ENCODE measurements at regions not wholly inside any gene's neighbourhood (a gene's known extent, or its start where the extent isn't known, plus 50 kb on each side); places are given as distances from the start of the nearest gene placed in this dataset.

GRCh38 chr7:53087274-53087673 lies 51.8 kb downstream of the POM121L12 start:
- WGBS (ENCODE audit: insufficient coverage, low coverage, missing lambda C conversion rate), result 6% methylated on average over 13 of the region's 17 CpGs
- in situ Hi-C loops (cut with MboI), result no loop called here

More at GRCh38 chr7:53087274-53087673, 51.8 kb downstream of the POM121L12 start:
- no TSS peak for BruUV-seq (replicated peaks)
- ATAC-seq, result no peak
- ChIA-PET POLR2A (no interaction called here), CTCF (ENCODE audit: low intra/inter-chr PET ratio) (no interaction called here)
- Histone ChIP-seq H3K4me1 (replicated peaks in 1 of 2; ENCODE audit: control insufficient read depth in 2 of 2, insufficient read depth in 2 of 2, low read length in 2 of 2) (no peaks in the 10 kb centered on the region), H4K20me1 (replicated peaks; ENCODE audit: control insufficient read depth, insufficient read depth, low read length) (no peaks in the 10 kb centered on the region), H3K36me3 (ENCODE audit: control insufficient read depth, insufficient read depth, low read length) (no peaks in the 10 kb centered on the region), H2AFZ (ENCODE audit: low read depth, low read length) (no peak overlapping the region), H3K4me2 (ENCODE audit: insufficient read depth, low read length) (no peak overlapping the region), H3K27me3 (ENCODE audit: control insufficient read depth in 2 of 2, insufficient read depth in 2 of 2, low read length in 2 of 2) (no peaks in the 10 kb centered on the region), H3K4me3 (no peak overlapping the region), H3K27ac (ENCODE audit: extremely low read depth, low read depth, low read length) (no peak overlapping the region), H3K79me2 (ENCODE audit: control insufficient read depth, insufficient read depth, low read length) (no peaks in the 10 kb centered on the region), H3K9ac (ENCODE audit: insufficient read depth in 1 of 2, low read depth in 2 of 2, low read length in 2 of 2) (no peak overlapping the region), H3K9me3 (replicated peaks; ENCODE audit: control insufficient read depth, insufficient read depth, low read depth, low read length) (no peaks in the 10 kb centered on the region), H3K9me1 (ENCODE audit: control insufficient read depth, insufficient read depth, low read length) (no peaks in the 10 kb centered on the region)
- TF ChIP-seq POLR3A (IDR thresholded peaks at IDR 0.05; ENCODE audit: borderline replicate concordance, extremely low read depth, insufficient read depth, insufficient read length) (no peak), ZMIZ1 (IDR thresholded peaks at IDR 0.05; ENCODE audit: low read depth in 2 of 2, low read length in 2 of 2) (no peak), ZNF449 (CRISPR knock-in tag; IDR thresholded peaks at IDR 0.05) (no peak), PTBP1 (IDR thresholded peaks at IDR 0.05; ENCODE audit: low read depth, low read length) (no peak), SNAPC5 (CRISPR knock-in tag; IDR thresholded peaks at IDR 0.05) (no peak), ETV6 (IDR thresholded peaks at IDR 0.05; ENCODE audit: borderline replicate concordance in 1 of 2, low read depth in 2 of 2, low read length in 1 of 2) (no peak), ETV6 (CRISPR knock-in tag; IDR thresholded peaks at IDR 0.05; ENCODE audit: borderline replicate concordance) (no peak), NBN (IDR thresholded peaks at IDR 0.05; ENCODE audit: low read depth) (no peak), TARDBP (IDR thresholded peaks at IDR 0.05) (no peak), ERF (CRISPR knock-in tag; IDR thresholded peaks at IDR 0.05) (no peak), TRIM28 (IDR thresholded peaks at IDR 0.05) (no peak), ZBTB11 (CRISPR knock-in tag; IDR thresholded peaks at IDR 0.05) (no peak), SMARCA4 (IDR thresholded peaks at IDR 0.05) (no peak)
- intact Hi-C loops (cut with micrococcal nuclease), result no loop called here
- FAIRE-seq, result no peak
- no peak for DNase-seq (ENCODE audit: extremely low read depth in 1 of 4, low spot score in 3 of 4)
